HCT116 (cell line): ENCODE measurements at regions not wholly inside any gene's neighbourhood (a gene's known extent, or its start where the extent isn't known, plus 50 kb on each side); places are given as distances from the start of the nearest gene placed in this dataset.

ENCODE experiments used
- CTCF ChIP-seq, 3 experiments: fragments of 200-600 bp in 1 of 3; sonication (generic) in 1 of 3; IDR thresholded peaks in 2 of 3; conservative IDR thresholded peaks in 1 of 3; 2 replicates each; pipeline ENCODE4 v1.5.1; 2012 to 2017; ENCODE audit warnings: low read depth in 2 of 3, low read length in 2 of 3, antibody characterized with exemption in 1 of 3, borderline replicate concordance in 1 of 3, control low read depth in 1 of 3, mild to moderate bottlenecking in 1 of 3, mixed read lengths in 1 of 3, mixed run types in 1 of 3, moderate library complexity in 1 of 3; ENCODE audit not compliant: insufficient read depth in 1 of 3
- EGR1 ChIP-seq: IDR thresholded peaks from 2 replicates; pipeline ENCODE4 v1.6.1; 2012; ENCODE audit warnings: low read depth
- EZH2 ChIP-seq: fragments of 200-600 bp; sonication (generic); IDR thresholded peaks from 2 replicates; pipeline ENCODE4 v1.6.1; 2017; ENCODE audit warnings: antibody characterized with exemption, mixed run types
- EZH2phosphoT487 ChIP-seq: fragments of 200-600 bp; IDR thresholded peaks from 2 replicates; pipeline ENCODE4 v1.6.1; 2018; ENCODE audit warnings: antibody characterized with exemption, borderline replicate concordance
- JUND ChIP-seq: IDR thresholded peaks from 2 replicates; pipeline ENCODE4 v1.6.1; 2012
- MAX ChIP-seq: IDR thresholded peaks from 2 replicates; pipeline ENCODE4 v1.6.1; 2012
- POLR2A ChIP-seq: IDR thresholded peaks from 2 replicates; pipeline ENCODE4 v1.7.0; 2011; ENCODE audit warnings: borderline replicate concordance; ENCODE audit not compliant: insufficient read depth, insufficient read length; ENCODE audit errors: extremely low read depth
- REST ChIP-seq: IDR thresholded peaks from 2 replicates; pipeline ENCODE4 v1.6.1; 2012; ENCODE audit warnings: low read depth
- SRF ChIP-seq: IDR thresholded peaks from 2 replicates; pipeline ENCODE4 v1.6.1; 2012; ENCODE audit warnings: low read depth
- YY1 ChIP-seq: IDR thresholded peaks from 2 replicates; pipeline ENCODE4 v1.6.1; 2011; ENCODE audit warnings: low read length, low read depth, moderate library complexity, mild to moderate bottlenecking; ENCODE audit not compliant: insufficient replicate concordance; ENCODE audit errors: extremely low read depth

- TF ChIP-seq CTCF (IDR thresholded peaks at IDR 0.05 in 2 of 3, conservative IDR thresholded peaks at IDR 0.05 in 1 of 3; ENCODE audit: borderline replicate concordance in 1 of 3, insufficient read depth in 1 of 3, low read depth in 2 of 3, low read length in 2 of 3), result no peak
- no peak for TF ChIP-seq REST
- TF ChIP-seq MAX, result no peak
- TF ChIP-seq YY1, result no peak
- TF ChIP-seq JUND, result no peak
- no peak for TF ChIP-seq EGR1
- TF ChIP-seq SRF, result no peak
- TF ChIP-seq EZH2phosphoT487, result no peak
- TF ChIP-seq EZH2, result no peak
- no peak for TF ChIP-seq POLR2A
These were observed 93.8 kb upstream of the SVIL start for GRCh38 chr10:29728541-29729049.
